T1000 (cell line): ENCODE measurements at regions not wholly inside any gene's neighbourhood (a gene's known extent, or its start where the extent isn't known, plus 50 kb on each side); places are given as distances from the start of the nearest gene placed in this dataset.
"Not testable (repeated sequence)": the region's sequence is repeated elsewhere in the genome, so short reads cannot be mapped to it uniquely, and the experiment has no call there.

ENCODE experiments used
- DNase-seq: peaks from one replicate; lab custom pipeline; 2025; ENCODE audit warnings: mixed read lengths; lab: John Stamatoyannopoulos, UW

DNA sequence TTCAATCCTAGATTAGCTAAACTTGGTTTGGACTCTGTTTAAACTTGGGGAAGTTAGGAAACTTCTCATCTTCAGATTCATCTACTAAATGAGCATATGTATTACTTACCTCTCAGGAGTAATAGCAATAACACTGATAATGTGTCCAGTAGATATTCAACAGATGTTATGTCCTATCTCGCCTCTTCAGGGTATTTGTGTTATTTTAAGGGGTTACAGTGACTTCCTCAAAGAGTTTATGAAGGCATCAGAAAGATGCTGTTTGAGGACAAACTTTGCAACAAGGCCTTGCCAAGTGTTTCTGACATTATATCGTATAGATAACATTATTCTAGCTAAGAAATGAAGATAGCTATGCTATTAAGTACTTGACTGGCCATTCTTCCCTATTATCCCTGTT is 522.3 kb downstream of the IGSF11 start:
- no peak for DNase-seq

DNA sequence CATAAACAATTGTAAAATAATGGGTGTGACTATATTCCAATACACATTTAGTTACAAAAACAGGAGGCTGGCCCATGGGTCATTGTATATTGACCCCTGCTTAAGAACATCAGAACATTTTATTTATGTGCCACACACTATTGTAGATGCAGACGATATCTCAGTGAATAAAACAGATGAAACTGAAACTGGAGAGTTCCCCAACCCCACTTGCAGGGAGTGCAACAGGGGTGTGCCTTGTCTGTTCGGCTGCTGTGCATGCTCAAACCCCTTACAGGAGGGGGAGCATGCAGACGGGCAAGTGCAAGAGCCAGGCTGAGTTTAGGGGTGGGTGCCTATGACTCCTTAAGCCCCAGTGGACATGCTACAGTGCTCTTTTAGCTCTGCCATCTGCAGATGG is 509.6 kb downstream of the IGSF11 start:
- DNase-seq, result no peak

DNA sequence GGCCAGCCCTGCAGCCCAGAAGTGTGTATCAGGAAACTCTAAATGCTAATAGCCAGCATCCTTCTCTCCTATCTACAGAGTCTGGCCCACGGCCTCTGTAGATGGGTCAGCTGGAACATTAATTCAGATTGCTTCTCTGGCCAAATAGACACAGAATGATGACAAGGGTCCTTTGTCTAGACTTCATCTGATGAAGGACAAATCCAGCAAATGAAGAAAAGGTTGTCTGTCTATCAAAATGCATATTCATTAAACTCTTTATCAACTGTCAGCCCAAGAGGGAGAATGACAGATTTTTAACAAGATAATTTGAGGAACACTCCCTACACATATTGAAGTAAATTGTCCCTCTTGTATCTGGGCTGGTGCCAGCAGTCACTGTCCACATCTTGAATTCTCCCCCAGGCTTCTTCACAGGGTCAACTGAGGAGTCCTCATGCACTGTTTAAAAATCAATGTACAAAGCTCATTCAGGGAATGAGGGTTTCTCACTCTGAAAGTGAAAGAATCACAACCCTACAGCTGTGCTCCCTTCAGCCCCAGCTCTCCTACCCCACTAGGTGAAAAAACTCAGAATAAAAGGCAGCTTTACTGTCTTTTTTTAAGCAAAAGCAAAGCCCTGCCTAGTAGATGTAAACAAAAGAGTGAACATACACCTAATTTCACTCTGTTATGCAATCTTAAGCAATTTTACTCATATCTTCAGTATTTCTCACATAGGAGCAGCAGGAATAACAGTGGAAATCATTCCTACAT is 507.7 kb downstream of the IGSF11 start:
- DNase-seq, result no peak

DNA sequence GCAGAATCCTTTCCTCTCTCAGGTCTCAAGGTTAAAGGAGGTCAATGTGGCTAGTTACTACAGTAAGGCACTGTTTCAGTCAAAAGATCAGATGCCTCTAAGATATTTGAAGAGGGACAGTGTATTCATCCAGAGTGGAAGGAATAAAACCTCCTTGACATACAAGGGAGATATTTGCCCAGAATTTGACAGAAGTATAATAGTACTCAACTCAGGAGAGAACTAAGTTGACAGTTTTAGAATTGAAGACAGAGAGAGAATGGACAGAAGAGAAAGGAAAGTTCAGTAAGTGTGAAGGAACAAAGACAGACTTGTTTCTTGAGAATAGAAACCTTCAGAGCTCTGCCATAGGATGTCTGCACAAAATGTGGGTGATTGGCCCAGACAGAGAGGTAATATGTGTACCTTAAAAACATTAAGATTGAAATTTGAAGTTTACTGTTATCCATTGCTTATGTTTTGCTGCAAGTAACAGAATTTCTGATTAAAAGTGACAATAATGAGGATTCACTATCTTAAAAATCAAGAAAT is 507.1 kb downstream of the IGSF11 start:
- no peak for DNase-seq

DNA sequence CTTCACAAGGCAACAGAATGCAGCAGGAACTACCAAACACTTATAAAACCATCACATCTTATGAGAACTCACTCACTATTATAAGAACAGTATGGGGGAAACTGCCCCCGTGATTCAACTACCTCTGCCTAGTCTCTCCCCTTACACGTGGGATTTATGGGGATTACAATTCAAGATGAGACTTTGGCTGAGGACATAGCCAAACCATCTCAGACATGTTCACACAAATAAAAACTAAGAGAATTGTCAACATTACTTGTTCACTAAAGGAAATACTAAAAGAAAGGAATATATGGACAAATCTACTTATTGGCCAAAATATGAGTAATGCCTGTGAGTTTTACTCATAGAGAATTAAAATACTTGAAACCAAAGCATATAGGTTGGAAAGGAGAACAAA is 505.1 kb downstream of the IGSF11 start:
- no peak for DNase-seq

DNA sequence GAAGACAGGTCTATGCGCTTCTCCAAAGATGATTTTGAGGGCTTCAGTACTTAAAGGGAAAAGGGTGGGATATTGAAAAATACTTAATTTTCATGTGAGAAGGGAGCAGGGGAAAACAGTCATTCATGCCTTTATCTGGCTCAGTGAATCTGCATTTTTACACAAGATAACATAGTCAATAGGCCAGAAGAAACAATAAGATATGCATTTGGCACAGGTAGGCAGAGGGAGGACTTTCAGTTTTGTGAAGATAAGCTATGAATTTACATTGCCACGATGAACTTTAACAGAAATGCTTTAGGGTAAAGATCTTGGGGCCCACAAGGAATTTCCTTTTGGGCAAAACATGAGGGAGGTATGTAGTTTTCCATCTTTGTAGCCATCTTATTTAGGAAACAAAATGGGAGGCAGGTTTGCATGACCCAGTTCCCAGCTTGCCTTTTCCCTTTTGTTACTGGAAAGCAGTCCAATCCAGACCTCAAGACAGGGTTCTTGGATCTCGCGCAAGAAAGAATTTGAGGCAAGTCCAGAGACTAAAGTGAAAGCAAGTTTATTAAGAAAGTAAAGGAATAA is 504.2 kb downstream of the IGSF11 start:
- DNase-seq, result no peak

DNA sequence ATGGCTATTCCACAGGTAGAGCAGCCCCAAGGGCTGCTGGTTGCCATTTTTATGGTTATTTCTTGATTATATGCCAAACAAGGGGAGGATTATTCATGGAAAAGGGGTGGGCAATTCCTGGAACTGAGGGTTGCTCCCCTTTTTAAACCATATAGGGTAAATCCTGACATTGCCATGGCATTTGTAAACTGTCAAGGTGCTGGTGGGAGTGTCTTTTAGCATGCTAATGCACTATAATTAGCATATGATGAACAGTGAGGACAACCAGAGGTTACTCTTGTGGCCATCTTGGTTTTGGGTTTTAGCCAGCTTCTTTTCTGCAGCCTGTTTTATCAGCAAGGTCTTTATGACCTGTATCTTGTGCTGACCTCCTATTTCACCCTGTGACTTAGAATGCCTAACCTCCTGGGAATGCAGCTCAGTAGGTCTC is 503.7 kb downstream of the IGSF11 start:
- DNase-seq, result not testable (repeated sequence)

DNA sequence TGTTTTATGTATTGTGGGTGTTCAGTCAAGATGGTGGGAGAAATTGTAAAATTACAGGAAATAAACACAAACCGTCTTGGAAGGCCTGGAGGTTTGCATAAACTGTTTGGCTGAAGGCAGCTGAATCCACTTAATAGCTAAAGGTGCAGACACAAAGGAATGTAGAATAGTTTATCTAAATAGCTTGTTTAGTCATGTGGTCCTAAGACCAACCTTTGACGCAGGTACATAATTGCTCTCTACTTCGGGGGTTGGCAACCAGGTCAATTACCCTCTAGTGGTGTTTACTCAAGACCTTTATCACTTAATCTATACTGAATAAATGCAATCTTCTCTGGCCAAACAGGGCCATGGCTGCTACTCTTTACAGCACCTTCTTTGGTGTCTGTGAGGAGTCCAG is 502.8 kb downstream of the IGSF11 start:
- DNase-seq, result no peak

DNA sequence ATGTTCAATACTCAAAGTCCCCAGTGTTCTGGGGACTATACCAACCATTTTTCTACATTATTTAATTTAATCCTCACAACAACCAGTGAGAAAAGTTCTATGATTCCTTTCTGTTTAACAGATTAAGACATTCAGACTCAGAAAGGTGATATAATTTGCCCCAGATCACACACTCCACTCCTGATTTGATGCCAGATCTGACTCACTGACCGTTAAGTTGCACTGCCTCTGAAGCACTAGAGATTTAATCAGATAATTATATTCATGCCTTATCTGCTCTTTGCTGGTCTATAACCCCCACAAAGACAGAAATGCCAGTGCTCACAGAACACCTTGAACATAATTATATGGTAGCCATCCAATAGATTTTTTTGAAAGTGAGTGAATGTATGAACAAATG is 501.0 kb downstream of the IGSF11 start:
- DNase-seq, result no peak

DNA sequence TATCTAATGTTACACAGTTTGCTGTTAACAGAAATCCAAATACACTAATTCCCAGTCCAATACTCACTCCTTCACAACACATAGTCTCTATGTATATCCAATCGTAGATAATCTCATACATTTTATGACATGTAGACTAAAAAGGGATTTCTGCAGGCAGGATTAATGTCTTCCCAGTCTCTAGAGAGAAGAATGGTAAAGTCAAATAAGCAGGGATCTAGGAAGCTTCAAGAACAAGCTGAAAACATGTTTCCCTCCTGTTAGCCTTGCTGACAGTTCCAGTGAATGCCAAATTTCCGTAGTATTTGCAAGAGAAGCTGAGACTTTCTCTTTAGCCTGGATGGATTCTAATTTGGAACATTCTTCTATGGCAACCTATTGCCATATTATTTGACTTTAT is 500.1 kb downstream of the IGSF11 start:
- no peak for DNase-seq

DNA sequence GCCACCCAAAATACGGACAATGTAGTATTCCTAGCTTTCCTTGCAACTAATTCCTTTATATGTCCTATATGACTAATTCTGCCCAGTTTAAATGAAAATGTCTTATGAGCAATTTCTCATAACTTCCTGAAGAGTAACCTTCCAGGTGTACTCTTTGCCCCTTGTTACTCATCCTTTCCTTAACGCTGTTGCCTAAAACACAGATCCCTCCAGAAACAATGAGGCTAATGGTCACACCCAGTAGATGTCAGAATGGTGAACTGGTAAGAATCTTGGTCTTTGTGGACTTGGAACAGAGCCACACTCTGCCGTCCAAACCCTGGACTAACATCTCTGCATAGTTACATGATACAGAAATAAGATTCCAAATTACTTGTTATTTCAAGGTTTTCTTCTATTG is 497.9 kb downstream of the IGSF11 start:
- DNase-seq, result no peak

DNA sequence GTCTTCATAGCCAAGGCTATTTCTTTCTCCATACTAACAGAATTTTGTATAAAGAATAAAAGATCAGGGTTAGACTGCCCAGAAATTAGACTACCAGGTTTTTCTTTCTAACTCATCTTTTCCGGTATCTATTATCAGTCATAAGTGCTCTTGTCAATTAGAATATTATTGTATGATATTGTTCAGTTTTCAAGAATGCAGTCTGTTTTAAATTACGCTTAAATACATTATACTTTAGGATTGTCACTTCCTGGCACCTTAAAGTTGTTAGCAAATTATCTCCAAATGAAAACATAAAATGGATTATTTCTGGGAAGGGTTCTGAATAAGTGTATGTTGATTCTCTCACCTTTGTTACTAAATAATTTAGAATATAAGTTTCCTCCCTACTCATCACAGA is 497.2 kb downstream of the IGSF11 start:
- no peak for DNase-seq

DNA sequence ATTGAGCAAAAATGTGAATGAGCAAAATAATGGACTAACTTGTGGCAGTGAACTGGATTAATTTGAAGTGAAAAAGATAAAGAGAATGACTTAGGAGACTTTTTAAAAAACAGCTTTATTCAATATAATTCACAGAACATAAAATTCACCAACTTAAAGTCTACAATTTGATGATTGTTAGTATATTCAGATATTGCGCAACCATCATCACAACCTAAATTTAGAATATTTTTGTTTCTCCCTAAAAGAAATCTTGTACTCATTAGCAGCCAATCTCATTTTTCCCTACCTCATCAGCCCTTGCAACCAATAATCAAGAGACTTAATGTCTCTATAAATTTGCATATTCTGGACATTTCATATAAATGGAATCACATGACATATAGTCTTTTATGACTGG is 496.5 kb downstream of the IGSF11 start:
- DNase-seq, result no peak

DNA sequence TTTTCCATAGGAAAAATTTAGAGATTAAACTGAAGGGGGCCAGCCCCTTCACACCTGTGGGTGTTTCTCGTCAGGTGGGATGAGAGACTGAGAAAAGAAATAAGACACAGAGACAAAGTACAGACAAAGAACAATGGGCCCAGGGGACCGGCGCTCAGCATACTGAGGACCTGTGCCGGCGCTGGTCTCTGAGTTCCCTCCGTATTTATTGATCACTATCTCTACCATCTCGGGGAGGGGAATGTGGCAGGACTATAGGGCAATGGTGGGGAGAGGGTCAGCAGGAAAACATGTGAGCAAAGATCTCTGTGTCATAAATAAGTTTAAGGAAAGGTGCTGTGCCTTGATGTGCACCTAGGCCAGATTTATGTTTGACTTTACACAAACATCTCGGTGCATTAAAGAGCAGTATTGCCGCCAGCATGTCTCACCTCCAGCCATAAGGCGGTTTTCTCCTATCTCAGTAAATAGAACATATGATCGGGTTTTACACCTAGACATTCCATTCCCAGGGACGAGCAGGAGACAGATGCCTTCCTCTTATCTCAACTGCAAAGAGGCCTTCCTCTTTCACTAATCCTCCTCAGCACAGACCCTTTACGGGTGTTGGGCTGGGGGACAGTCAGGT is 494.7 kb downstream of the IGSF11 start:
- DNase-seq, result not testable (repeated sequence)

DNA sequence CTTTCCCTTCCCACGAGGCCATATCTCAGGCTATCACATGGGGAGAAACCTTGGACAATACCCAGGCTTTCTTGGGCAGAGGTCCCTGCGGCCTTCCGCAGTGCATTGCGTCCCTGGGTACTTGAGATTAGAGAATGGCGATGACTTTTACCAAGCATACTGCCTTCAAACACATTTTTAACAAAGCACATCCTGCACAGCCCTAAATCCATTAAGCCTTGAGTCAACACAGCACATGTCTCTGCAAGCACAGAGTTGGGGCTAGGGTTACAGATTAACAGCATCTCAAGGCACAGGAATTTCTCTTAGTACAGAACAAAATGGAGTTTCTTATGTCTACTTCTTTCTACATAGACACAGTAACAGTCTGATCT is 494.2 kb downstream of the IGSF11 start:
- DNase-seq, result not testable (repeated sequence)

DNA sequence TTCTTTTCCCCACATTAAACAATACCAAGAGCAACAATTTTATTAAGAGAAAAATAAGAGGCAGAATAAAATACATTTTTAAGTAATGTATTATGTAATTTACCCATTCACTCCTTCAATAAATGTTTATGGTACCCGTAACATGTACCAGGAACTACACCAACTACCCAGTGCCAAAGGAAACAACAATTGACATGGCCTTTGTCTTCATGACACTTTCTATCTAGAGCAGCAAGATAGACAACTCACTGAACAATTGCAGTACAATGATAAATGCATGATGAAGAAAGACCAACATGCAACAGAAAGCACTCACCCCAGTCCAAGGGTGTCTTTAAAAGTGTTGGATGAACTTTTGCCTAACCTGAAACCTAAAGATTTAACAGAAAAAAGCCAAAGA is 493.8 kb downstream of the IGSF11 start:
- no peak for DNase-seq

DNA sequence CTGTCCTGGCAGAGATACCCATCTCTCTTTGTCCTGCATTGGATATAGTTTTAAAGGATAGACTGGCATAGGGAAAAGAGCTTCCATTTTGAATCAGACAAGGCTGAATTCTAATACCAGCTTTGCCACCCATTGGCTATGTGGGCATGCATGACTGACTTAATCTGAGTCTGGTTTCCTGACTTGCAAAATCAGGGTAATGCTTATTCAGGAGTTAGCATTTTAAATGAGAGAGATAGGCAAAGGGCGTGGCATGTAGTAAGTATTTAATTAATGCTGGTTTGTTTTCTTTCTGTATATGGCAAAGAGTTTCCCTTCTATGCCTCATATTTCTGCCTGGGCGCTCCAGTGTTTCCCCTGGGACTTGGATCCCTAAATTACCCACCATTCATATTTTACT is 492.9 kb downstream of the IGSF11 start:
- no peak for DNase-seq

DNA sequence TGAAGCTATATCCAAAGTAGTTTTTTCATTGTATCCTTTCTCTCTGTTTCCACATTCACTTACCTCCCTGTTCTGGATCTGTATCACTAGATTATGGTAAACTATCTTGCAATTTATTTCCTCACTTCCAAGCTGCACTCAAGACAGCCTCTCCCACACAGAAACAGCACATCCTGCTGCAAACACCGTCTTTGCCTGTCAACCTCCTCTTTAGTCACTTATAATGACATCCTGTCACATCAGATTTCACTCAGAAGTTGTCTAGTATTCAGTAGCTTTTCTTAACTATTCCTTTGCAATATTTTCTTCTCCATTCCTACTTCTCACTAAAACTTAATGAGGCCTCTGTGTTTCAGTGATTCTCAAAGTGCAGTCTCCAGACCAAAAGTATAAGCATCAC is 490.8 kb downstream of the IGSF11 start:
- no peak for DNase-seq

DNA sequence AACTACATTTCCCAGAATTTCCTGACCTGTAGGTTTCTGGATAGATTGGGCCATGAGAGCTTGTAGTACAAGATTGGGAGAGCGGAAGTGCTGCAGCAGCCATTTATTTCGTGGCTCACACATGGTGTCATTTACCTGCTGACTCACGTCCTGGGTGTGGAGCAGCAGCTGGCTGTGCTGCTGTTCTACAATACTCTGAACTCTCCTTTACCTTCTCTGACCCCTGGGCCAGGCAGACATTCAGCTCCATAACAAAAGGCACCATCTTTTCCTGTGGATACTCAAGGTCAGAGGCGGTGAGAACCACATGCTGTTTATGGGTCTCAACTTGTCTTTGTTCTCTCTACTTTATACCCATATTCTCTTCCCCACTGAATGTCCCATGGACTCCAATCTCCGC is 490.2 kb downstream of the IGSF11 start:
- DNase-seq, result no peak

DNA sequence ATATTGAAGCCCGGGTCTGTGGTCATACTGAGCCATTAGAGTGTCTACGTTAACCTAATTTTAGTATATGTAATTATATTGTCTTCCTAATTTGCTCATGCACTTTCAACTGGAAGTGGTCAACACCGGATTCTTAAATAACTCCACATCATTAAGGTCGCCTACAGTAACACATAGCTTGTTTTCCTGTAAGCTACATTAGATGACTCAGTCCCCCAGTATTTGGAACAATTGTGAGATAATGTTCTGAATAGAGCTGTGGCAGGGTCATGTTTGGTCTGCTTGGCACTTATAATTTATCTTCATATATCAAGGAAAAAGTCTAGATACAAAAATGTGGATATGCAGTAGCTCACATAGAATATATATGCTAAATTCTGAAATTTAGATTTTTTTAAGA is 486.2 kb downstream of the IGSF11 start:
- no peak for DNase-seq

DNA sequence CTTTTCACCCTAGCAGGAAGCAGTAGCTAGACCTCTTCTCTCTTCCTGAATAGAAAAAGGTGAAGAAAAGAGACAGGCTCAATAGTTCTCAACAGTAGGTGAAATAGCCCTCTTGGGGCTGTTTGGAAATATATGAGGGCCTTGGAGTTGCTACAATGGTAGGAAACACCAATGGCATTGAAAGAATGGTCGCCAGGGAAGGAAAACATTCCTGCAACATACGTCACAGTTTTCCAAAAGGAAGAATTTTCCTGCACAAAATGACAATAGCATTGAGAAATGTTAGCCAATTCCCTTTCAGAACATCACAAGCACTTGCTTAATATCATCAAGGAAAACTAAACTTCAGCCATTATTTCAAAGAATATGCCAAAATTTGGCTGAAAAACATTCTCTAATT is 484.5 kb downstream of the IGSF11 start:
- DNase-seq, result no peak

DNA sequence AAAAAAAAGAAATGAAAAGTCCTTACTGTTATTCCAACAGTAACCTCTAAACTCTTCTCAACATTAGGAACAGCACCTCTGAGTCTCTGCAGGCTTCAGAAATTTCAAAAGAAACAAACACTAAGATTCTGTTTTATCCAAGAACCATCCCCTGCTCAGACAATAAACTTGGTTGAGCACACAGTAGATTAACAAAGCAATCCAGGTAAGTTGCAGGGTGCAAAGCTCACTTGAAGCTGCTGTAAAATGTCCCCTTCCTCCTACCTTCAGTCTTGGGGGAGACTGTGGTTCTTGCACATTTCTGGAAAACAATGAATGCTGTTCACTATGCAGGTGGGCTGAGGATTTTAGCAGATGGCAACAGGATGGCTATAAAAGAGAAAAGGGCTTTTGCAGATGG is 484.1 kb downstream of the IGSF11 start:
- no peak for DNase-seq

DNA sequence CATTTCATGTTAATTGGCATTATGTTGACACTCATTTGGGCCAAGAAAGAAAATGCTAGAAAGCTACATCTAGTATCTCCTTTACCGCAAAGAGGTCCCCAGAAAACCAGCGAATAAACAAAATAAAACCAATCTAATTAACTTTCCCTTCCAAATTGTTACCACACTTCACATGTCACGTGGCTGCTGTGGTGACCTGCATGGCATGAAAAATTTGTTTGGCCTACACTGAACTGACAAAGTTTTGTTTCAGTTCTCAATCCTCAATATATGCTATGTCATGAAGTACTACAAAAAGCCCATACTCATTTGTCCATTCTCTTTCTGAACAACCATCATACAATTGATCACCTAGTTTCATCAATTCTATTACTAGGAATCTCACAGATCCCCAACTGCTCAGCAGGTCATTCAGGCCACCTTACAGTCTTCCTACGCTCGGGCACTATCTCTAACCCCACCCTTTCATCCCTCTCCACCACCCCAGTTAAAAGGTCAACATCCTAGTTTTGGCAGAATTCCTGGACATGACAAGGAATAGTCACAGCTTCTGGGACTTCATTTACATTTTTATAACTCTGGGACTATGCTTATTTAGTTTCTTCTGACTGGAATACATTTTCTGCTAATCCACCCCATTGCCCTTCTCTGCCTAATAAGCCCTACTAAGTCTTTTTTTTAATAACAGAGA is 480.4 kb downstream of the IGSF11 start:
- DNase-seq, result no peak
